Endothelial cell of umbilical vein (primary cell): ENCODE measurements at regions not wholly inside any gene's neighbourhood (a gene's known extent, or its start where the extent isn't known, plus 50 kb on each side); places are given as distances from the start of the nearest gene placed in this dataset.

Experiments used
- BruUV-seq: library from RNA; stranded (reverse); fragments of 400-500 nt; replicated peaks from 2 replicates; lab custom pipeline; 2021; lab: Mats Ljungman, UMichigan
- CTCF ChIA-PET: fragments of 300-600, 350-600 bp; sonication (Branson Sonifier 250); formaldehyde crosslinking; loops from one replicate; lab custom pipeline; 2021; ENCODE audit warnings: antibody characterized with exemption, inconsistent platforms; lab: Charles Lee
- POLR2A ChIA-PET: fragments of 300-600, 350-600 bp; sonication (Branson Sonifier 250); formaldehyde crosslinking; loops from one replicate; lab custom pipeline; 2021; ENCODE audit warnings: antibody characterized with exemption, inconsistent platforms; lab: Charles Lee
- DNase-seq: peaks from one replicate; pipeline ENCODE4 v3.0.0-alpha.2; 2011; ENCODE audit warnings: low read depth, low spot score
- FAIRE-seq: peaks from 2 replicates; lab custom pipeline; 2011; peaks lifted over from hg19 to GRCh38; lab: Jason Lieb, UNC
- H2AFZ ChIP-seq: 2 replicates; pipeline ENCODE4 v1.6.0; 2012; ENCODE audit warnings: low read depth, low read length, control low read depth, inconsistent platforms
- H3K27ac ChIP-seq: 2 replicates; pipeline ENCODE4 v1.5.1; 2011; ENCODE audit warnings: low read depth, mild to moderate bottlenecking, control low read depth, low read length, moderate library complexity; ENCODE audit not compliant: insufficient read depth
- H3K27me3 ChIP-seq, 2 experiments: 2 replicates each; pipeline versions ENCODE4 v1.6.0 to v1.6.1; 2011; ENCODE audit warnings: low read length in 2 of 2, mixed read lengths in 1 of 2; ENCODE audit not compliant: control insufficient read depth in 2 of 2, insufficient read depth in 2 of 2
- H3K36me3 ChIP-seq, 2 experiments: 2 replicates in 1 of 2; 3 replicates in 1 of 2; pipeline ENCODE4 v1.5.1; 2011; ENCODE audit warnings: low read length in 2 of 2, mild to moderate bottlenecking in 1 of 2, moderate library complexity in 1 of 2; ENCODE audit not compliant: control insufficient read depth in 2 of 2, insufficient read depth in 2 of 2; ENCODE audit errors: extremely low read depth in 1 of 2
- H3K4me1 ChIP-seq: 3 replicates; pipeline ENCODE4 v1.5.1; 2011; ENCODE audit warnings: mild to moderate bottlenecking, low read length; ENCODE audit not compliant: control insufficient read depth, insufficient read depth; ENCODE audit errors: extremely low read depth
- H3K4me2 ChIP-seq: 2 replicates; pipeline ENCODE4 v1.6.1; 2011; ENCODE audit warnings: low read length, control low read depth, mixed read lengths; ENCODE audit not compliant: insufficient read depth
- H3K4me3 ChIP-seq, 3 experiments: fragments of 200-600 bp in 1 of 3; sonication (generic), shearing (Covaris generic) in 1 of 3; replicated peaks in 1 of 3; 2 replicates each; pipeline ENCODE4 v1.5.1; 2011 to 2016; ENCODE audit warnings: control low read depth in 3 of 3, low read length in 3 of 3, mild to moderate bottlenecking in 2 of 3, inconsistent platforms in 1 of 3, low read depth in 1 of 3, moderate library complexity in 1 of 3; ENCODE audit not compliant: insufficient read depth in 1 of 3
- H3K79me2 ChIP-seq: 2 replicates; pipeline ENCODE4 v1.6.0; 2012; ENCODE audit warnings: low read length, inconsistent platforms; ENCODE audit not compliant: control insufficient read depth, insufficient read depth
- H3K9ac ChIP-seq: replicated peaks from 2 replicates; pipeline ENCODE3; 2011; ENCODE audit warnings: low read length, control low read depth; ENCODE audit not compliant: insufficient read depth; ENCODE audit errors: extremely low read depth
- H3K9me1 ChIP-seq: replicated peaks from 3 replicates; pipeline ENCODE4 v1.6.0; 2011; ENCODE audit warnings: mild to moderate bottlenecking, low read length; ENCODE audit not compliant: control insufficient read depth, insufficient read depth; ENCODE audit errors: extremely low read depth
- H3K9me3 ChIP-seq: replicated peaks from 2 replicates; pipeline ENCODE4 v1.5.1; 2012; ENCODE audit warnings: low read length, inconsistent platforms; ENCODE audit not compliant: control insufficient read depth, insufficient read depth
- H4K20me1 ChIP-seq: replicated peaks from 2 replicates; pipeline ENCODE3; 2011; ENCODE audit warnings: mild to moderate bottlenecking, low read length; ENCODE audit not compliant: control insufficient read depth, insufficient read depth; ENCODE audit errors: extremely low read depth
- EZH2 ChIP-seq: IDR thresholded peaks from 2 replicates; pipeline ENCODE4 v1.6.1; 2012; ENCODE audit warnings: borderline replicate concordance, low read depth, mild to moderate bottlenecking, moderate library complexity, low read length, inconsistent platforms; ENCODE audit not compliant: severe bottlenecking
- FOS ChIP-seq: IDR thresholded peaks from 2 replicates; pipeline ENCODE4 v1.6.1; 2011; ENCODE audit warnings: mild to moderate bottlenecking, low read length, moderate library complexity, borderline replicate concordance; ENCODE audit not compliant: insufficient read depth
- GATA2 ChIP-seq: IDR thresholded peaks from 2 replicates; pipeline ENCODE4 v1.7.0; 2011; ENCODE audit warnings: low read depth, mild to moderate bottlenecking, moderate library complexity, mixed read lengths, low read length; ENCODE audit not compliant: insufficient read length, insufficient read depth
- JUN ChIP-seq: IDR thresholded peaks from 2 replicates; pipeline ENCODE4 v1.6.1; 2011; ENCODE audit warnings: borderline replicate concordance, low read depth; ENCODE audit not compliant: insufficient read length, insufficient read depth
- MYC ChIP-seq: IDR thresholded peaks from one replicate; pipeline ENCODE4 v1.6.1; 2011; ENCODE audit warnings: mild to moderate bottlenecking, low read depth, low read length
- POLR2AphosphoS5 ChIP-seq: IDR thresholded peaks from 2 replicates; pipeline ENCODE4 v1.6.1; 2012; ENCODE audit warnings: low read depth, mild to moderate bottlenecking, control low read depth, low read length, moderate library complexity; ENCODE audit not compliant: insufficient read depth
- dilution Hi-C: fragments of 300-500 bp; cut with MboI; formaldehyde crosslinking; loops from one replicate; pipeline ENCODE4 v1.15.0; 2019; ENCODE audit warnings: low sequenced_read_pairs; ENCODE audit not compliant: extremely low pct_ligation_motif_present
- intact Hi-C: fragments of 100-400 bp; cut with micrococcal nuclease; formaldehyde crosslinking; loops from one replicate; pipeline ENCODE4 v1.10.0; 2022
- TF ChIP-seq, protein P1 (sequence below), 2 donors: IDR thresholded peaks; 1 replicate in 1 of 2; 2 replicates in 1 of 2; pipeline ENCODE4 v1.5.1; 2011; ENCODE audit warnings: low read length in 2 of 2, mild to moderate bottlenecking in 2 of 2, moderate library complexity in 2 of 2, control low read depth in 1 of 2, inconsistent platforms in 1 of 2, low read depth in 1 of 2; ENCODE audit not compliant: insufficient read depth in 1 of 2; ENCODE audit errors: extremely low read depth in 1 of 2
- TF ChIP-seq, protein P2 (sequence below): IDR thresholded peaks from 2 replicates; pipeline ENCODE4 v1.6.1; 2011; ENCODE audit not compliant: insufficient read depth, insufficient read length

DNA sequence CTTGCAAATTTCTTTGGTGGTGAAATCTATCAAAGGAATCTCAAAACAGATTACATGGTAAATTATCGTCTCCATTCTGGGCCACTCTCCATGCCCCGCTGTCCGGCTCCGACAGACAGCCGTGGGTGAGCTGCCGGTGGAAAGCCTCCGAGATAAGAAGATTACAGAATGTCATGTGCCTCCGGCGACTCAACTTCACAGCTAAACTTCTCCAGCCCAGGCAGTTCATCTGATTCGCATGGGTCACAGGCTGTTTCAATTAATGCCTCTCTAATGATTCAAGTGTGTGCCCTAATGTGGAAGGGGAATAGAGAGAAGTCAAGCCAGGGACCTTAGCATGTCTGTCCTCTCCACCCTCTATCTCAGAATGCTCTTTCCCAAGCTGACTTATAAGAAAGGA, 520.8 kb upstream of the ZFHX3 start:
- DNase-seq (no peak), FAIRE-seq (no peak)
- ChIA-PET CTCF (no interaction called here), POLR2A (no interaction called here)
- no peaks in the 10 kb centered on the region for H3K4me1 ChIP-seq
- H3K79me2 ChIP-seq, result no peaks in the 10 kb centered on the region
- no peak overlapping the region for H3K4me3 ChIP-seq
- H3K9ac ChIP-seq, result no peak overlapping the region
- BruUV-seq, result no TSS peak
- no peaks in the 10 kb centered on the region for H3K9me1 ChIP-seq
- H3K27ac ChIP-seq, result no peak overlapping the region
- H3K4me2 ChIP-seq, result no peak overlapping the region
- H3K27me3 ChIP-seq, result no peaks in the 10 kb centered on the region
- intact Hi-C loops, result no loop called here
- TF ChIP-seq FOS, result no peak
- H3K9me3 ChIP-seq, result no peaks in the 10 kb centered on the region
- H3K36me3 ChIP-seq, result no peaks in the 10 kb centered on the region
- no peak overlapping the region for H2AFZ ChIP-seq
- dilution Hi-C loops, result no loop called here
- no peaks in the 10 kb centered on the region for H4K20me1 ChIP-seq

DNA sequence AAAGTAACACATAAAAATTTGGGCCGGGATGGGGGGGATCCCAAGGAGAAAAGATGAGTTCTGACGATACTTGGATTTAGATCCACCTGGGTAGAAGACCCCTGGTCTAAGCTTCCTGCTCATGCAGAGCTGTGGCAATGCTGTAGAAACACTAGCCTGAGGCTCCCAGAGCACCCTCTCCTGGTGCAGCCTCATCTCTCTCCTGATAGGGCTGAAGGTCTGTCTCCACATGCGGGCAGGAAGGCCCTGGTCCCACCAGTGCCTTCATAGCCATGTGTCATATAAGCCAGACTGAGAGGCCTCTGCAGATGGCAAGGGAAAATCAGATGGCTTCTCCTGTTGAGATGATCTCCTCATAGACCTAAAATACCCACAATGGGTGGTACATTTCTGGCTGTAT, 518.0 kb upstream of the ZFHX3 start:
- no peak overlapping the region for H3K4me2 ChIP-seq
- no peak overlapping the region for H3K9ac ChIP-seq
- H2AFZ ChIP-seq, result no peak overlapping the region
- FAIRE-seq (no peak), DNase-seq (no peak)
- H3K79me2 ChIP-seq, result no peaks in the 10 kb centered on the region
- H3K9me1 ChIP-seq, result no peaks in the 10 kb centered on the region
- no peaks in the 10 kb centered on the region for H3K36me3 ChIP-seq
- H3K4me3 ChIP-seq, result no peak overlapping the region
- H3K27ac ChIP-seq, result no peak overlapping the region
- ChIA-PET CTCF (no interaction called here), POLR2A (no interaction called here)
- no peaks in the 10 kb centered on the region for H3K9me3 ChIP-seq
- TF ChIP-seq, protein P1, sequence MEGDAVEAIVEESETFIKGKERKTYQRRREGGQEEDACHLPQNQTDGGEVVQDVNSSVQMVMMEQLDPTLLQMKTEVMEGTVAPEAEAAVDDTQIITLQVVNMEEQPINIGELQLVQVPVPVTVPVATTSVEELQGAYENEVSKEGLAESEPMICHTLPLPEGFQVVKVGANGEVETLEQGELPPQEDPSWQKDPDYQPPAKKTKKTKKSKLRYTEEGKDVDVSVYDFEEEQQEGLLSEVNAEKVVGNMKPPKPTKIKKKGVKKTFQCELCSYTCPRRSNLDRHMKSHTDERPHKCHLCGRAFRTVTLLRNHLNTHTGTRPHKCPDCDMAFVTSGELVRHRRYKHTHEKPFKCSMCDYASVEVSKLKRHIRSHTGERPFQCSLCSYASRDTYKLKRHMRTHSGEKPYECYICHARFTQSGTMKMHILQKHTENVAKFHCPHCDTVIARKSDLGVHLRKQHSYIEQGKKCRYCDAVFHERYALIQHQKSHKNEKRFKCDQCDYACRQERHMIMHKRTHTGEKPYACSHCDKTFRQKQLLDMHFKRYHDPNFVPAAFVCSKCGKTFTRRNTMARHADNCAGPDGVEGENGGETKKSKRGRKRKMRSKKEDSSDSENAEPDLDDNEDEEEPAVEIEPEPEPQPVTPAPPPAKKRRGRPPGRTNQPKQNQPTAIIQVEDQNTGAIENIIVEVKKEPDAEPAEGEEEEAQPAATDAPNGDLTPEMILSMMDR (IDR thresholded peaks at IDR 0.05; ENCODE audit: extremely low read depth in 1 of 2, insufficient read depth in 1 of 2, low read depth in 1 of 2, low read length in 2 of 2), result no peak
- no peak for TF ChIP-seq MYC
- TF ChIP-seq GATA2, result no peak
- TF ChIP-seq FOS, result no peak
- TF ChIP-seq, protein P2, sequence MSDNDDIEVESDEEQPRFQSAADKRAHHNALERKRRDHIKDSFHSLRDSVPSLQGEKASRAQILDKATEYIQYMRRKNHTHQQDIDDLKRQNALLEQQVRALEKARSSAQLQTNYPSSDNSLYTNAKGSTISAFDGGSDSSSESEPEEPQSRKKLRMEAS, result no peak
- no peak for TF ChIP-seq JUN
- no peak for TF ChIP-seq POLR2AphosphoS5
- TF ChIP-seq EZH2, result no peak
- no peaks in the 10 kb centered on the region for H3K4me1 ChIP-seq
- no peaks in the 10 kb centered on the region for H3K27me3 ChIP-seq
- no TSS peak for BruUV-seq
- intact Hi-C loops (no loop called here), dilution Hi-C loops (no loop called here)
- no peaks in the 10 kb centered on the region for H4K20me1 ChIP-seq
